H1 (cell line): ENCODE measurements at regions not wholly inside any gene's neighbourhood (a gene's known extent, or its start where the extent isn't known, plus 50 kb on each side); places are given as distances from the start of the nearest gene placed in this dataset.

Source experiments
- EP300 ChIP-seq, 2 experiments: IDR thresholded peaks; 1 replicate in 1 of 2; 2 replicates in 1 of 2; pipeline ENCODE4 v1.6.1; 2011 to 2012; ENCODE audit warnings: low read depth in 2 of 2, low read length in 2 of 2, mild to moderate bottlenecking in 2 of 2, borderline replicate concordance in 1 of 2, inconsistent platforms in 1 of 2, moderate library complexity in 1 of 2
- GABPA ChIP-seq: IDR thresholded peaks from 2 replicates; pipeline ENCODE4 v1.6.1; 2011; ENCODE audit warnings: mild to moderate bottlenecking, low read length, moderate library complexity, borderline replicate concordance; ENCODE audit not compliant: insufficient read depth

- TF ChIP-seq GABPA: no peak
- TF ChIP-seq EP300 (IDR thresholded peaks at IDR 0.05; ENCODE audit: borderline replicate concordance in 1 of 2, low read depth in 2 of 2, low read length in 2 of 2): no peak
- TF ChIP-seq, all 59 proteins: peak for 0
These were observed 293.8 kb downstream of the BUD13 start (continued) for GRCh38 chr11:116478669-116479668.
